ENCODE measurements at regions not wholly inside any gene's neighbourhood (a gene's known extent, or its start where the extent isn't known, plus 50 kb on each side); places are given as distances from the start of the nearest gene placed in this dataset.

DNA sequence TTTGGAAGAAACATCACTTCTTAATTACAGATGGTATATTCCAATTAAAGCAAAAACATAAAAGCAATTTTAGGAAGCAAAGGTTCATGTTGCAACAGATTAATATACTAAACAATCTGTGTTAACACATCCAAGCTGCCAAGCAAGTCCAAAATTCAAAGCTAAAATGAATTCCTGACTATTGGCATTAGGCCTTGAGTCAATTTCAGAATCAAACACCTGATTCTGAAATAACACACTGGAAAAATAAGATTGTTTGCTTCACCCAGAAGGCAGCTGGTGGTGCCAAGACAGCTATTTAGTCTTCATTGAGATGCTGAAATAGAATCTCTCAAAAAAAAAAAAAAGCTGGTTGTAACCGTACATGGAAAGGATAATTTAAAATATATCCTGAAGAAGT lies 465.6 kb downstream of the SOCS6 start:
- no peaks in the 10 kb centered on the region for H3K4me1 ChIP-seq
- no peaks in the 10 kb centered on the region for H3K36me3 ChIP-seq
- intact Hi-C loops (cut with DNase I; ENCODE audit: low total_unique reads) = no loop called here
- H3K27me3 ChIP-seq = no peaks in the 10 kb centered on the region
- H3K9me3 ChIP-seq = no peaks in the 10 kb centered on the region
- H3K4me3 ChIP-seq = no peak overlapping the region
- DNase-seq = no peak
- TF ChIP-seq, protein P1, sequence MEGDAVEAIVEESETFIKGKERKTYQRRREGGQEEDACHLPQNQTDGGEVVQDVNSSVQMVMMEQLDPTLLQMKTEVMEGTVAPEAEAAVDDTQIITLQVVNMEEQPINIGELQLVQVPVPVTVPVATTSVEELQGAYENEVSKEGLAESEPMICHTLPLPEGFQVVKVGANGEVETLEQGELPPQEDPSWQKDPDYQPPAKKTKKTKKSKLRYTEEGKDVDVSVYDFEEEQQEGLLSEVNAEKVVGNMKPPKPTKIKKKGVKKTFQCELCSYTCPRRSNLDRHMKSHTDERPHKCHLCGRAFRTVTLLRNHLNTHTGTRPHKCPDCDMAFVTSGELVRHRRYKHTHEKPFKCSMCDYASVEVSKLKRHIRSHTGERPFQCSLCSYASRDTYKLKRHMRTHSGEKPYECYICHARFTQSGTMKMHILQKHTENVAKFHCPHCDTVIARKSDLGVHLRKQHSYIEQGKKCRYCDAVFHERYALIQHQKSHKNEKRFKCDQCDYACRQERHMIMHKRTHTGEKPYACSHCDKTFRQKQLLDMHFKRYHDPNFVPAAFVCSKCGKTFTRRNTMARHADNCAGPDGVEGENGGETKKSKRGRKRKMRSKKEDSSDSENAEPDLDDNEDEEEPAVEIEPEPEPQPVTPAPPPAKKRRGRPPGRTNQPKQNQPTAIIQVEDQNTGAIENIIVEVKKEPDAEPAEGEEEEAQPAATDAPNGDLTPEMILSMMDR (IDR thresholded peaks at IDR 0.05) = no peak
- no peak overlapping the region for H3K27ac ChIP-seq

DNA sequence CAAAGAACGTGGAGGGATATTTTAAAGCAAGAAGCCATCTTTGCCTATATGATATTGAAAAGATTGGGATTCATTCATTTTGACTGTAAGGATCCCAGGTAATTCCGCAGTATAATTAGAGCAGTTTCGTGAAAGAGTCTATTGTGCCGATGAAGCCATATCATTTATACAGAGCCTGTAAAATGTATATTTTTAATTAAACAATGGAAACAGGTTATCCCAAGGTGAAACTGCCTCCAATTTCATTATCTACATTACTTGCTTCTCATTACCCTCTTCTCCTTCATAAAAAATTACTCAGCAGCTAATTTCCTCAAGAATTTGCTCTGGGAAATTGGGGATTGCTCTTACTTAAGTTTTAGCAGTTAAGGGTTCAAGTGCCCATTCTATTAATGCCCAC lies 444.1 kb downstream of the SOCS6 start:
- Histone ChIP-seq H3K9me3 (no peaks in the 10 kb centered on the region), H3K27ac (no peak overlapping the region), H3K36me3 (no peaks in the 10 kb centered on the region), H3K4me1 (no peaks in the 10 kb centered on the region), H3K4me3 (no peak overlapping the region), H3K27me3 (no peaks in the 10 kb centered on the region)
- intact Hi-C loops (cut with DNase I; ENCODE audit: low total_unique reads) = no loop called here
- TF ChIP-seq, protein P1 (IDR thresholded peaks at IDR 0.05) = no peak
- no peak for DNase-seq

DNA sequence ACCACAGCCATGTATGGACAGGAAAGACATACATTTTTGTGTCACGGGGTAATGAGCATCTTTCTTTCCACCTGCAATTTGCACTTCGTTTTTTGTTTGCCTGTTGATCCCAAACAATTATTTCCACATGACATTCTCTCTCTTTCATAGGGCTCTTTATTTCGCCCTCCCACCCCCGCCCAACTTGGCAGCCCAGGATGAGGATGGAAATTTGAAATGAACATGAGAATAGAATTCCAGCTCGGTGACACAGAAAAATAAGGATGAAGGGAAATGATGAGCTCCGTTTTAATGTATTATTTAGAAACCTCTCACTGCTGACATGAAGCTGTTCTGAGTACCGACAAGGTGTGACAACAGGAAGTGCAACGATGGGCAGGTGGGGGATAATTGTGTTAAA lies 443.3 kb downstream of the SOCS6 start:
- Histone ChIP-seq H3K27me3 (no peaks in the 10 kb centered on the region), H3K27ac (no peak overlapping the region), H3K36me3 (no peaks in the 10 kb centered on the region), H3K9me3 (no peaks in the 10 kb centered on the region), H3K4me1 (no peaks in the 10 kb centered on the region), H3K4me3 (no peak overlapping the region)
- TF ChIP-seq, protein P1 (IDR thresholded peaks at IDR 0.05) = no peak
- intact Hi-C loops (cut with DNase I; ENCODE audit: low total_unique reads) = no loop called here
- no peak for DNase-seq

DNA sequence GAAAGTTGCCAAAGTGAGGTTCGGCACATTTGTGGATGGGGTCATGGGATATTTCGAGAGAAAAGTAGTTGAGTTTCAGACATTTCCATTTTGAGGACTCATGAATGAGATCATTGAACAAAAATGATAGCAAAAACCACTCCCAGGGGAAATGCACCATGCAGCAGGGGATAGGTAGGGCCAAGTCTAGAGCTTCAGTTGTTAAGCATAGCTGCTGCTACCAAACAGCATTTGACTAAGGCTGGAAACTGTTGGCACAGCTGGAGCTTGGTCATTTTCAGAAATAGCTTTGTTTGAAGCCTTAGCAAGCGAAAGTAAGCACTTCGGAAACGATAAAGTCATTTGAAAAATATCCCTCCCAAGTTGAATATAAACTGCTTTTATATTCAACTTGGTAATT lies 431.8 kb downstream of the SOCS6 start:
- H3K4me3 ChIP-seq = no peak overlapping the region
- H3K27me3 ChIP-seq = no peaks in the 10 kb centered on the region
- H3K9me3 ChIP-seq = no peaks in the 10 kb centered on the region
- no peaks in the 10 kb centered on the region for H3K4me1 ChIP-seq
- intact Hi-C loops (cut with DNase I; ENCODE audit: low total_unique reads) = no loop called here
- TF ChIP-seq, protein P1 (IDR thresholded peaks at IDR 0.05) = no peak
- H3K27ac ChIP-seq = no peak overlapping the region
- no peaks in the 10 kb centered on the region for H3K36me3 ChIP-seq
- no peak for DNase-seq

DNA sequence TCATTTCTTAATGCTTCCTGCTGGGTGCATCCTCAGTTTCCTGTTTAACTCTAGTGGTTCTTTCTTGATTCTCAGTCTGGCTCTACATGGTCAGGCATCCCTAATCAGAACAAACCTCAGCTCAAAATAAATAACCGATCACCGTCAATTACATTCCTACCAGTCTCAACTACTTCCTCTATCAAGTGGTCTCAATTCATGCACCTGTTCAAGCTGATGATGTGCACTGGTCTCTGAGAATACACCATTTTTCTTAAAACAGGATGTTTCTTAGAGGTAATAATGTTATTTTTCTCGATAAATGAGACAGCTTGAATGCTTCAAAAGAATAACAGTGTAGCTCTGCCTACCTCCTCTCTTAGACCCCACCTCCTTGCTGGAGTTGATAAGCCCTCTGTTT lies 420.9 kb downstream of the SOCS6 start:
- no peak for DNase-seq
- Histone ChIP-seq H3K27me3 (no peaks in the 10 kb centered on the region), H3K27ac (no peak overlapping the region), H3K9me3 (no peaks in the 10 kb centered on the region), H3K36me3 (no peaks in the 10 kb centered on the region), H3K4me3 (no peak overlapping the region), H3K4me1 (no peaks in the 10 kb centered on the region)
- intact Hi-C loops (cut with DNase I; ENCODE audit: low total_unique reads) = no loop called here
- TF ChIP-seq, protein P1 (IDR thresholded peaks at IDR 0.05) = no peak

DNA sequence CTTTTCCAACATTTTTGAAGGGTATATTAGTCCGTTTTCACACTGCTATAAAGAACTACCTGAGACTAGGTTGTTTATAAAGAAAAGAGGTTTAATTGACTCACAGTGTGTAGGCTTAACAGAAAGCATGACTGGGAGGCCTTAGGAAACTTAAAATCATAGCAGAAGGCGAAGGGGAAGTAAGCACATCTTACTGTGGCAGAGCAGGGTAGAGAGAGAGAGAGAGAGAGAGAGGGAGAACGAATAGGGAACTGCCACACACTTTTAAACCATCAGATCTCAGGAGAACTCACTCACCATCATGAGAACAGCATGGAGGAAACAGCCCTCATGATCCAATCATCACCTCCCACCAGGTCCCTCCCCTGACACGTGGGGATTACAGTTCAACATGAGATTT lies 420.3 kb downstream of the SOCS6 start:
- no peaks in the 10 kb centered on the region for H3K9me3 ChIP-seq
- no peak for DNase-seq
- H3K4me3 ChIP-seq = no peak overlapping the region
- no peaks in the 10 kb centered on the region for H3K4me1 ChIP-seq
- H3K27me3 ChIP-seq = no peaks in the 10 kb centered on the region
- no peaks in the 10 kb centered on the region for H3K36me3 ChIP-seq
- TF ChIP-seq, protein P1 (IDR thresholded peaks at IDR 0.05) = no peak
- no peak overlapping the region for H3K27ac ChIP-seq
- intact Hi-C loops (cut with DNase I; ENCODE audit: low total_unique reads) = no loop called here

All from tibial artery (tissue), 4 donors.